GM23338 (cell line): ENCODE measurements at regions not wholly inside any gene's neighbourhood (a gene's known extent, or its start where the extent isn't known, plus 50 kb on each side); places are given as distances from the start of the nearest gene placed in this dataset.

ENCODE experiments used
- ATAC-seq: fragments of 200-7000 bp; cut with Tn5 transposase; 3 replicates; pipeline ENCODE4 v1.9.1; 2020
- DNase-seq: peaks from one replicate; pipeline ENCODE4 v3.0.0-alpha.2; 2015; ENCODE audit warnings: low spot score
- H2AFZ ChIP-seq: fragments of 200-600 bp; sonication (generic); 2 replicates; pipeline ENCODE4 v1.8.0; 2016; ENCODE audit warnings: antibody characterized with exemption, mild to moderate bottlenecking, moderate library complexity
- H3F3A ChIP-seq: fragments of 200-600 bp; sonication (generic); replicated peaks from 2 replicates; pipeline ENCODE4 v1.8.0; 2017; ENCODE audit warnings: antibody characterized with exemption, mixed run types, low read depth
- H3K27ac ChIP-seq: fragments of 200-600 bp; sonication (generic); 2 replicates; pipeline ENCODE4 v1.6.1; 2016; ENCODE audit warnings: low read depth
- H3K27me3 ChIP-seq: fragments of 200-600 bp; sonication (generic); 2 replicates; pipeline ENCODE4 v1.8.0; 2016; ENCODE audit warnings: mild to moderate bottlenecking, mixed run types, moderate library complexity; ENCODE audit not compliant: insufficient read depth
- H3K36me3 ChIP-seq: fragments of 200-600 bp; sonication (generic); 2 replicates; pipeline ENCODE4 v1.8.0; 2016; ENCODE audit warnings: mild to moderate bottlenecking; ENCODE audit not compliant: insufficient read depth
- H3K4me1 ChIP-seq: fragments of 200-600 bp; sonication (generic); 2 replicates; pipeline ENCODE4 v1.8.0; 2016; ENCODE audit warnings: mild to moderate bottlenecking, moderate library complexity; ENCODE audit not compliant: insufficient read depth
- H3K4me2 ChIP-seq: fragments of 200-600 bp; sonication (generic); 2 replicates; pipeline ENCODE4 v1.7.1; 2017; ENCODE audit warnings: mixed run types
- H3K4me3 ChIP-seq: fragments of 200-600 bp; sonication (generic); 2 replicates; pipeline ENCODE4 v1.6.1; 2016; ENCODE audit warnings: mixed run types
- H3K79me2 ChIP-seq: fragments of 200-600 bp; sonication (generic); replicated peaks from 2 replicates; pipeline ENCODE4 v1.8.0; 2017; ENCODE audit warnings: mild to moderate bottlenecking; ENCODE audit not compliant: insufficient read depth
- H3K9me2 ChIP-seq: fragments of 200-600 bp; sonication (generic); 2 replicates; pipeline ENCODE4 v1.8.0; 2017; ENCODE audit not compliant: insufficient read depth
- H4K20me1 ChIP-seq: fragments of 200-600 bp; sonication (generic); replicated peaks from 2 replicates; pipeline ENCODE4 v1.8.0; 2017; ENCODE audit warnings: mild to moderate bottlenecking; ENCODE audit not compliant: insufficient read depth
- H3K27ac Mint-ChIP-seq: 2 replicates; pipeline ENCODE4 v1.8.0; 2020; ENCODE audit warnings: inconsistent platforms, mild to moderate bottlenecking, moderate library complexity, mixed read lengths
- H3K27me3 Mint-ChIP-seq: 3 replicates; pipeline ENCODE4 v1.8.0; 2022; ENCODE audit warnings: low read depth, mild to moderate bottlenecking, moderate library complexity, mixed read lengths, inconsistent platforms; ENCODE audit not compliant: insufficient read depth, poor library complexity
- H3K36me3 Mint-ChIP-seq: 3 replicates; pipeline ENCODE4 v1.8.0; 2021; ENCODE audit warnings: low read depth, mild to moderate bottlenecking, inconsistent platforms, moderate library complexity, mixed read lengths
- H3K4me1 Mint-ChIP-seq: 3 replicates; pipeline ENCODE4 v1.8.0; 2020; ENCODE audit warnings: mild to moderate bottlenecking, inconsistent platforms, mixed read lengths
- H3K4me3 Mint-ChIP-seq: 3 replicates; pipeline ENCODE4 v1.8.0; 2021; ENCODE audit warnings: moderate library complexity, mild to moderate bottlenecking, inconsistent platforms, mixed read lengths
- H3K9me3 Mint-ChIP-seq: 3 replicates; pipeline ENCODE4 v1.8.0; 2020; ENCODE audit warnings: moderate library complexity, mild to moderate bottlenecking, inconsistent platforms, mixed read lengths
- CREB1 ChIP-seq: fragments of 250-450 bp; sonication (Bioruptor Pico); IDR thresholded peaks from 2 replicates; pipeline ENCODE4 v1.5.0; 2020; ENCODE audit warnings: low read depth, mild to moderate bottlenecking, moderate library complexity
- CTCF ChIP-seq, 2 experiments: fragments of 200-600 bp in 1 of 2; sonication (generic) in 1 of 2; conservative IDR thresholded peaks; 2 replicates each; pipeline versions ENCODE4 v1.5.1 to v1.6.1; 2016 to 2017; ENCODE audit warnings: antibody characterized with exemption in 2 of 2, low read depth in 2 of 2, mild to moderate bottlenecking in 2 of 2, moderate library complexity in 1 of 2
- ETS1 ChIP-seq: IDR thresholded peaks from 2 replicates; pipeline ENCODE4 v1.6.1; 2016; ENCODE audit warnings: antibody characterized with exemption
- EZH2phosphoT487 ChIP-seq: fragments of 200-600 bp; sonication (generic); IDR thresholded peaks from one replicate; pipeline ENCODE4 v1.8.1; 2018; ENCODE audit warnings: antibody characterized with exemption; ENCODE audit not compliant: unreplicated experiment
- JUNB ChIP-seq: IDR thresholded peaks from one replicate; pipeline ENCODE4 v1.6.1; 2016; ENCODE audit warnings: antibody characterized with exemption; ENCODE audit not compliant: unreplicated experiment
- NANOG ChIP-seq: IDR thresholded peaks from 2 replicates; pipeline ENCODE4 v1.6.1; 2016; ENCODE audit warnings: antibody characterized with exemption, borderline replicate concordance
- POLR2AphosphoS5 ChIP-seq: IDR thresholded peaks from 2 replicates; pipeline ENCODE4 v1.6.1; 2016; ENCODE audit warnings: antibody characterized with exemption, low read depth
- REST ChIP-seq: IDR thresholded peaks from one replicate; pipeline ENCODE4 v1.6.1; 2018; ENCODE audit warnings: antibody characterized with exemption; ENCODE audit not compliant: unreplicated experiment
- STAT1 ChIP-seq: IDR thresholded peaks from one replicate; pipeline ENCODE4 v1.6.1; 2016; ENCODE audit warnings: antibody characterized with exemption; ENCODE audit not compliant: unreplicated experiment
- ZNF114 ChIP-seq: fragments of 250-450 bp; sonication (Bioruptor Pico); IDR thresholded peaks from 2 replicates; pipeline ENCODE4 v1.5.0; 2020; ENCODE audit warnings: mild to moderate bottlenecking, moderate library complexity
- ZNF331 ChIP-seq: fragments of 250-450 bp; sonication (Bioruptor Pico); IDR thresholded peaks from 2 replicates; pipeline ENCODE4 v1.5.0; 2020; ENCODE audit warnings: low read depth, mild to moderate bottlenecking, moderate library complexity
- ZNF462 ChIP-seq: fragments of 250-450 bp; sonication (Bioruptor Pico); IDR thresholded peaks from 2 replicates; pipeline ENCODE4 v1.5.0; 2020; ENCODE audit warnings: mild to moderate bottlenecking, moderate library complexity

GRCh38 chr6:133754298-133754697, 134.6 kb upstream of the TCF21 start (continued):
- TF ChIP-seq ZNF462: no peak

GRCh38 chr6:133756078-133756695, 132.7 kb upstream of the TCF21 start:
- Mint-ChIP-seq H3K4me1 (no peaks in the 10 kb centered on the region), H3K36me3 (no peaks in the 10 kb centered on the region), H3K4me3 (no peak overlapping the region), H3K27ac (no peak overlapping the region), H3K27me3 (peaks cover 1% of the 10 kb centered on the region), H3K9me3 (no peaks in the 10 kb centered on the region)
- Histone ChIP-seq H3K36me3 (no peaks in the 10 kb centered on the region), H3K4me2 (no peak overlapping the region), H4K20me1 (no peaks in the 10 kb centered on the region), H3K4me3 (no peak overlapping the region), H3K4me1 (no peaks in the 10 kb centered on the region), H3K9me2 (no peaks in the 10 kb centered on the region), H3K27me3 (no peaks in the 10 kb centered on the region), H2AFZ (no peak overlapping the region), H3K27ac (no peak overlapping the region), H3F3A (no peaks in the 10 kb centered on the region), H3K79me2 (no peaks in the 10 kb centered on the region)
- ATAC-seq (no peak), DNase-seq (no peak)
- TF ChIP-seq CTCF (conservative IDR thresholded peaks at IDR 0.05; ENCODE audit: low read depth in 2 of 2) (no peak), STAT1 (no peak), POLR2AphosphoS5 (no peak), ETS1 (no peak), EZH2phosphoT487 (no peak), ZNF114 (CRISPR knock-in tag) (no peak), CREB1 (CRISPR knock-in tag) (no peak), NANOG (no peak), JUNB (no peak), REST (no peak), ZNF331 (CRISPR knock-in tag) (no peak)
